ENCODE measurements at regions not wholly inside any gene's neighbourhood (a gene's known extent, or its start where the extent isn't known, plus 50 kb on each side); places are given as distances from the start of the nearest gene placed in this dataset.

DNA sequence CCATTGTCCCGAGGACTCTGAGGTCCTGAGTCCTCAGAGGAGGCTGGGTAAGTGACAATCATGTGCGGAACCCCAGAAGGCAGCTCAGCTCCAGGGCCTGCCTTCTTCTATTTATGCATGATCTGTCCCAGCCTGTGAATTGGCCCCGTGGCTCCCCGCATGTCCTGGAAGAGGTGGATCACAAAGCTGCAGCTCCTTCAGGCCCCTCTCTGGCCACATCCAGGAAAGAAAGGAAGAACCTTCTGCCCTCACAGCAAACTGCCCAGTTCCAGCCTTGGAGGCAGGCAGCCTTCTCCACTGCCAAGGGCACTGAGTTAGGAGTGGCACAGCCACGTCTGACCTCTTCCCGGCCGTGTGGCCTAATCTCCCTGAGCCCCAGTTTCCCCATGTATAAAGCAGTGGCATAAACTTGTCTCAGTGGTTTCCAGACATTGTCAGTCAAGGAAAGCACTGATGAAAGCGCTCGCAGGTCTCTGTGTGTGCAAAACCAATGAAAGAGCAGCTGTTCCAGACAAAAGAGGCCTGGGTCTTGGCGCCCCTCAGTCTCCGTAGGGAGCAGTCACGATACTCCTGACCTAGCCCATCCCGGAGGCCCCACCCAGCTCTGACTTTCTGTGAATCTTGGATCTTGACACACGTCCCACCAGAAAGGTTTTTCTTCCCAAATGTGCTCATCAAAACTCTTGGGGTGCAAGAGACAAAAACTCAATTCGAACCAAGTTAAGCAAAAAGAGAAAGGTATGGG, 497.3 kb downstream of the SHQ1 start:
- TF ChIP-seq CTCF (IDR thresholded peaks at IDR 0.05) (no peak), POLR2A (IDR thresholded peaks at IDR 0.05) (no peak), EP300 (IDR thresholded peaks at IDR 0.05) (no peak)
